Dermis blood vessel endothelial cell (primary cell): ENCODE measurements at regions not wholly inside any gene's neighbourhood (a gene's known extent, or its start where the extent isn't known, plus 50 kb on each side); places are given as distances from the start of the nearest gene placed in this dataset.

ENCODE experiments used
- DNase-seq: peaks from one replicate; pipeline ENCODE4 v3.0.0; 2010

GRCh38 chr4:128381748-128382559, 94.3 kb upstream of the PGRMC2 start:
- DNase-seq = no peak

- DNase-seq = no peak
Measured at GRCh38 chr4:128380306-128380705, 92.7 kb upstream of the PGRMC2 start.

- DNase-seq = peak; percentile 61
Measured at GRCh38 chr4:128379860-128380259, 92.2 kb upstream of the PGRMC2 start.

- no peak for DNase-seq
Measured at GRCh38 chr4:128378668-128379067, 91.1 kb upstream of the PGRMC2 start.

- no peak for DNase-seq
Measured at GRCh38 chr4:128376958-128377357, 89.3 kb upstream of the PGRMC2 start.

GRCh38 chr4:128376303-128376702, 88.7 kb upstream of the PGRMC2 start:
- no peak for DNase-seq

- DNase-seq = no peak
Measured at GRCh38 chr4:128373628-128374027, 86.0 kb upstream of the PGRMC2 start.

GRCh38 chr4:128371876-128372275, 84.3 kb upstream of the PGRMC2 start:
- no peak for DNase-seq

- no peak for DNase-seq
Measured at GRCh38 chr4:128371001-128371777, 83.6 kb upstream of the PGRMC2 start.

- no peak for DNase-seq
Measured at GRCh38 chr4:128366212-128366611, 78.6 kb upstream of the PGRMC2 start.

GRCh38 chr4:128364565-128364964, 77.0 kb upstream of the PGRMC2 start:
- no peak for DNase-seq

- DNase-seq = no peak
Measured at GRCh38 chr4:128363966-128364365, 76.4 kb upstream of the PGRMC2 start.

- no peak for DNase-seq
Measured at GRCh38 chr4:128362760-128363159, 75.1 kb upstream of the PGRMC2 start.

- DNase-seq = no peak
Measured at GRCh38 chr4:128359422-128359821, 71.8 kb upstream of the PGRMC2 start.

GRCh38 chr4:128358913-128359279, 71.3 kb upstream of the PGRMC2 start:
- DNase-seq = no peak

GRCh38 chr4:128358231-128358912, 70.8 kb upstream of the PGRMC2 start:
- DNase-seq = peak; percentile 54

- DNase-seq = peak; percentile 71
Measured at GRCh38 chr4:128357286-128357685, 69.7 kb upstream of the PGRMC2 start.

- peak; percentile 54 for DNase-seq
Measured at GRCh38 chr4:128355305-128355704, 67.7 kb upstream of the PGRMC2 start.

- DNase-seq = peak; percentile 97
Measured at GRCh38 chr4:128354205-128354821, 66.7 kb upstream of the PGRMC2 start.

- DNase-seq = peak; percentile 18
Measured at GRCh38 chr4:128353791-128354190, 66.2 kb upstream of the PGRMC2 start.

- DNase-seq = no peak
Measured at GRCh38 chr4:128351502-128351901, 63.9 kb upstream of the PGRMC2 start.

- DNase-seq = no peak
Measured at GRCh38 chr4:128350449-128351045, 62.9 kb upstream of the PGRMC2 start.

GRCh38 chr4:128349921-128350320, 62.3 kb upstream of the PGRMC2 start:
- DNase-seq = no peak
